Neural crest cell (in vitro differentiated cells): ENCODE measurements at regions not wholly inside any gene's neighbourhood (a gene's known extent, or its start where the extent isn't known, plus 50 kb on each side); places are given as distances from the start of the nearest gene placed in this dataset.

Source experiments
- DNase-seq: peaks from one replicate; pipeline ENCODE4 v3.0.0; 2021; ENCODE audit warnings: low read depth, mixed read lengths, low spot score
- H3K27ac Mint-ChIP-seq: one replicate; pipeline ENCODE4 v1.8.0; 2021; ENCODE audit warnings: mild to moderate bottlenecking, mixed read lengths; ENCODE audit not compliant: unreplicated experiment
- H3K27me3 Mint-ChIP-seq: 2 replicates; pipeline ENCODE4 v1.8.0; 2021; ENCODE audit warnings: low read depth, mild to moderate bottlenecking, mixed read lengths
- H3K36me3 Mint-ChIP-seq: 2 replicates; pipeline ENCODE4 v1.8.0; 2021; ENCODE audit warnings: low read depth, mild to moderate bottlenecking, mixed read lengths
- H3K4me1 Mint-ChIP-seq: 2 replicates; pipeline ENCODE4 v1.8.0; 2021; ENCODE audit warnings: mixed read lengths
- H3K4me3 Mint-ChIP-seq: one replicate; pipeline ENCODE4 v1.8.0; 2021; ENCODE audit warnings: mild to moderate bottlenecking, mixed read lengths
- H3K9me3 Mint-ChIP-seq: 2 replicates; pipeline ENCODE4 v1.8.0; 2021; ENCODE audit warnings: mixed read lengths
- CTCF ChIP-seq: fragments of 200-600 bp; sonication (generic); conservative IDR thresholded peaks from 2 replicates; pipeline ENCODE4 v1.5.0; 2021; ENCODE audit warnings: antibody characterized with exemption, mild to moderate bottlenecking

- TF ChIP-seq CTCF: no peak
- Mint-ChIP-seq H3K27me3 (no peaks in the 10 kb centered on the region), H3K4me1 (no peaks in the 10 kb centered on the region), H3K9me3 (peaks cover 7% of the 10 kb centered on the region), H3K36me3 (no peaks in the 10 kb centered on the region), H3K4me3 (no peak overlapping the region), H3K27ac (no peak overlapping the region)
- no peak for DNase-seq
Measured at GRCh38 chr7:16320099-16320660, 101.2 kb downstream of the CRPPA start.

GRCh38 chr7:16318989-16319915 lies 102.1 kb downstream of the CRPPA start:
- no peak for DNase-seq
- TF ChIP-seq CTCF: no peak
- no peak overlapping the region for H3K4me3 Mint-ChIP-seq
- no peak overlapping the region for H3K27ac Mint-ChIP-seq
- no peaks in the 10 kb centered on the region for H3K36me3 Mint-ChIP-seq
- no peaks in the 10 kb centered on the region for H3K4me1 Mint-ChIP-seq
- H3K9me3 Mint-ChIP-seq: peaks cover 3% of the 10 kb centered on the region
- H3K27me3 Mint-ChIP-seq: no peaks in the 10 kb centered on the region

- Mint-ChIP-seq H3K27me3 (no peaks in the 10 kb centered on the region), H3K27ac (no peak overlapping the region), H3K36me3 (no peaks in the 10 kb centered on the region), H3K4me3 (no peak overlapping the region), H3K9me3 (peaks cover 3% of the 10 kb centered on the region), H3K4me1 (no peaks in the 10 kb centered on the region)
- TF ChIP-seq CTCF: no peak
- DNase-seq: no peak
Measured at GRCh38 chr7:16318463-16318862, 102.9 kb downstream of the CRPPA start.

GRCh38 chr7:16317406-16317805 lies 103.9 kb downstream of the CRPPA start:
- H3K27ac Mint-ChIP-seq: no peak overlapping the region
- H3K4me1 Mint-ChIP-seq: no peaks in the 10 kb centered on the region
- H3K27me3 Mint-ChIP-seq: no peaks in the 10 kb centered on the region
- no peaks in the 10 kb centered on the region for H3K36me3 Mint-ChIP-seq
- TF ChIP-seq CTCF: no peak
- peaks cover 3% of the 10 kb centered on the region for H3K9me3 Mint-ChIP-seq
- no peak for DNase-seq
- H3K4me3 Mint-ChIP-seq: no peak overlapping the region

GRCh38 chr7:16315280-16315679 lies 106.1 kb downstream of the CRPPA start:
- DNase-seq: no peak
- Mint-ChIP-seq H3K27ac (no peak overlapping the region), H3K4me1 (no peaks in the 10 kb centered on the region), H3K27me3 (no peaks in the 10 kb centered on the region), H3K9me3 (peaks cover 3% of the 10 kb centered on the region), H3K4me3 (no peak overlapping the region), H3K36me3 (no peaks in the 10 kb centered on the region)
- no peak for TF ChIP-seq CTCF
